ENCODE measurements at regions not wholly inside any gene's neighbourhood (a gene's known extent, or its start where the extent isn't known, plus 50 kb on each side); places are given as distances from the start of the nearest gene placed in this dataset.

GRCh38 chr18:38487521-38487920 lies 921.9 kb upstream of the CELF4 start:
- in situ Hi-C loops (cut with HindIII; ENCODE audit: low pct_unique_long_range_greater_than_20kb, low sequenced_read_pairs): no loop called here
- no peak for DNase-seq (ENCODE audit: low read depth in 1 of 2, low spot score in 1 of 2)
- no peak for TF ChIP-seq JUND (IDR thresholded peaks at IDR 0.05; ENCODE audit: low read depth)

GRCh38 chr18:38483326-38483725 lies 917.7 kb upstream of the CELF4 start:
- in situ Hi-C loops (cut with HindIII; ENCODE audit: low pct_unique_long_range_greater_than_20kb, low sequenced_read_pairs): no loop called here
- no peak for TF ChIP-seq JUND (IDR thresholded peaks at IDR 0.05; ENCODE audit: low read depth)
- no peak for DNase-seq (ENCODE audit: low read depth in 1 of 2, low spot score in 1 of 2)

GRCh38 chr18:38481576-38481975 lies 916.0 kb upstream of the CELF4 start:
- in situ Hi-C loops (cut with HindIII; ENCODE audit: low pct_unique_long_range_greater_than_20kb, low sequenced_read_pairs): no loop called here
- DNase-seq (ENCODE audit: low read depth in 1 of 2, low spot score in 1 of 2): no peak

GRCh38 chr18:38475686-38476085 lies 910.1 kb upstream of the CELF4 start:
- TF ChIP-seq JUND (IDR thresholded peaks at IDR 0.05; ENCODE audit: low read depth): no peak
- in situ Hi-C loops (cut with HindIII; ENCODE audit: low pct_unique_long_range_greater_than_20kb, low sequenced_read_pairs): no loop called here
- DNase-seq (ENCODE audit: low read depth in 1 of 2, low spot score in 1 of 2): no peak

More at GRCh38 chr18:38481576-38481975, 916.0 kb upstream of the CELF4 start:
- TF ChIP-seq JUND (IDR thresholded peaks at IDR 0.05; ENCODE audit: low read depth): no peak

- in situ Hi-C loops (cut with HindIII; ENCODE audit: low pct_unique_long_range_greater_than_20kb, low sequenced_read_pairs): no loop called here
- no peak for DNase-seq (ENCODE audit: low read depth in 1 of 2, low spot score in 1 of 2)
- no peak for TF ChIP-seq JUND (IDR thresholded peaks at IDR 0.05; ENCODE audit: low read depth)
Measured at GRCh38 chr18:38473535-38473934, 907.9 kb upstream of the CELF4 start.

- DNase-seq (ENCODE audit: low read depth in 1 of 2, low spot score in 1 of 2): no peak
- in situ Hi-C loops (cut with HindIII; ENCODE audit: low pct_unique_long_range_greater_than_20kb, low sequenced_read_pairs): no loop called here
- TF ChIP-seq JUND (IDR thresholded peaks at IDR 0.05; ENCODE audit: low read depth): no peak
Measured at GRCh38 chr18:38470421-38470820, 904.8 kb upstream of the CELF4 start.

GRCh38 chr18:38466426-38466825 lies 900.8 kb upstream of the CELF4 start:
- TF ChIP-seq JUND (IDR thresholded peaks at IDR 0.05; ENCODE audit: low read depth): no peak
- in situ Hi-C loops (cut with HindIII; ENCODE audit: low pct_unique_long_range_greater_than_20kb, low sequenced_read_pairs): no loop called here

GRCh38 chr18:38464024-38464423 lies 898.4 kb upstream of the CELF4 start:
- DNase-seq (ENCODE audit: low read depth in 1 of 2, low spot score in 1 of 2): no peak
- in situ Hi-C loops (cut with HindIII; ENCODE audit: low pct_unique_long_range_greater_than_20kb, low sequenced_read_pairs): no loop called here
- TF ChIP-seq JUND (IDR thresholded peaks at IDR 0.05; ENCODE audit: low read depth): no peak

More at GRCh38 chr18:38466426-38466825, 900.8 kb upstream of the CELF4 start:
- DNase-seq (ENCODE audit: low read depth in 1 of 2, low spot score in 1 of 2): no peak

GRCh38 chr18:38460657-38461056 lies 895.1 kb upstream of the CELF4 start:
- no peak for TF ChIP-seq JUND (IDR thresholded peaks at IDR 0.05; ENCODE audit: low read depth)
- in situ Hi-C loops (cut with HindIII; ENCODE audit: low pct_unique_long_range_greater_than_20kb, low sequenced_read_pairs): no loop called here
- DNase-seq (ENCODE audit: low read depth in 1 of 2, low spot score in 1 of 2): no peak

- DNase-seq (ENCODE audit: low read depth in 1 of 2, low spot score in 1 of 2): no peak
- in situ Hi-C loops (cut with HindIII; ENCODE audit: low pct_unique_long_range_greater_than_20kb, low sequenced_read_pairs): no loop called here
- TF ChIP-seq JUND (IDR thresholded peaks at IDR 0.05; ENCODE audit: low read depth): no peak
Measured at GRCh38 chr18:38459131-38459994, 893.8 kb upstream of the CELF4 start.

GRCh38 chr18:38458698-38459097 lies 893.1 kb upstream of the CELF4 start:
- DNase-seq (ENCODE audit: low read depth in 1 of 2, low spot score in 1 of 2): no peak
- in situ Hi-C loops (cut with HindIII; ENCODE audit: low pct_unique_long_range_greater_than_20kb, low sequenced_read_pairs): no loop called here
- no peak for TF ChIP-seq JUND (IDR thresholded peaks at IDR 0.05; ENCODE audit: low read depth)

GRCh38 chr18:38456253-38456652 lies 890.7 kb upstream of the CELF4 start:
- in situ Hi-C loops (cut with HindIII; ENCODE audit: low pct_unique_long_range_greater_than_20kb, low sequenced_read_pairs): no loop called here
- no peak for TF ChIP-seq JUND (IDR thresholded peaks at IDR 0.05; ENCODE audit: low read depth)
- DNase-seq (ENCODE audit: low read depth in 1 of 2, low spot score in 1 of 2): no peak

GRCh38 chr18:38454764-38455469 lies 889.3 kb upstream of the CELF4 start:
- DNase-seq (ENCODE audit: low read depth in 1 of 2, low spot score in 1 of 2): no peak
- in situ Hi-C loops (cut with HindIII; ENCODE audit: low pct_unique_long_range_greater_than_20kb, low sequenced_read_pairs): no loop called here
- TF ChIP-seq JUND (IDR thresholded peaks at IDR 0.05; ENCODE audit: low read depth): no peak

Data from T47D (cell line).